GM12878 (cell line): ENCODE measurements at regions not wholly inside any gene's neighbourhood (a gene's known extent, or its start where the extent isn't known, plus 50 kb on each side); places are given as distances from the start of the nearest gene placed in this dataset.

Experiments
- ATAC-seq: fragments of 200-7000 bp; cut with Tn5 transposase; 3 replicates; pipeline ENCODE4 v1.9.1; 2020; ENCODE audit warnings: mild to moderate bottlenecking, moderate library complexity
- BruUV-seq: library from RNA; stranded (reverse); fragments of 400-500 nt; replicated peaks from 2 replicates; lab custom pipeline; 2021; lab: Mats Ljungman, UMichigan
- CTCF ChIA-PET: fragments of 300-600 bp; sonication (Branson Sonifier 250); formaldehyde crosslinking; extraction: SDS; loops from one replicate; lab custom pipeline; 2021; ENCODE audit warnings: inconsistent platforms; lab: Yijun Ruan, JAX
- POLR2A ChIA-PET: fragments of 350-600 bp; formaldehyde crosslinking; extraction: SDS; loops from one replicate; lab custom pipeline; 2021; ENCODE audit warnings: inconsistent platforms; lab: Charles Lee
- RAD21 ChIA-PET: fragments of 300-600 bp; sonication (Branson Sonifier 250); formaldehyde crosslinking; loops from one replicate; lab custom pipeline; 2023; ENCODE audit warnings: antibody characterized with exemption; ENCODE audit not compliant: unreplicated experiment; lab: Charles Lee
- SMC1A ChIA-PET: fragments of 300-600 bp; sonication (Branson Sonifier 250); formaldehyde crosslinking; loops from one replicate; lab custom pipeline; 2023; ENCODE audit not compliant: unreplicated experiment, uncharacterized antibody; lab: Charles Lee
- DNase-seq: peaks from one replicate; pipeline ENCODE4 v3.0.0-alpha.2; 2011; ENCODE audit warnings: low read depth, low spot score
- FAIRE-seq: peaks from 3 replicates; lab custom pipeline; 2011; peaks lifted over from hg19 to GRCh38; lab: Jason Lieb, UNC
- H2AFZ ChIP-seq: 2 replicates; pipeline ENCODE4 v1.6.0; 2011; ENCODE audit warnings: low read depth, low read length, control low read depth; ENCODE audit not compliant: control insufficient read depth
- H3K27ac ChIP-seq: 2 replicates; pipeline ENCODE4 v1.5.1; 2011; ENCODE audit warnings: control low read depth; ENCODE audit not compliant: control insufficient read depth, insufficient read depth
- H3K27me3 ChIP-seq, 2 experiments: replicated peaks in 1 of 2; 2 replicates each; pipeline versions ENCODE4 v1.6.0 to v1.6.1; 2011; ENCODE audit warnings: low read length in 1 of 2; ENCODE audit not compliant: control insufficient read depth in 2 of 2, insufficient read depth in 2 of 2
- H3K36me3 ChIP-seq, 2 experiments: 2 replicates each; pipeline ENCODE4 v1.5.1; 2011; ENCODE audit warnings: low read length in 1 of 2; ENCODE audit not compliant: control insufficient read depth in 2 of 2, insufficient read depth in 2 of 2
- H3K4me1 ChIP-seq: 2 replicates; pipeline ENCODE4 v1.6.1; 2011; ENCODE audit warnings: mild to moderate bottlenecking, low read length, moderate library complexity, mixed read lengths; ENCODE audit not compliant: control insufficient read depth, insufficient read depth
- H3K4me2 ChIP-seq: 2 replicates; pipeline ENCODE4 v1.6.0; 2011; ENCODE audit warnings: control low read depth; ENCODE audit not compliant: control insufficient read depth, insufficient read depth
- H3K4me3 ChIP-seq: fragments of 200-600 bp; sonication (generic); 2 replicates; pipeline ENCODE4 v1.5.1; 2016
- H3K79me2 ChIP-seq: 2 replicates; pipeline ENCODE4 v1.6.0; 2011; ENCODE audit warnings: low read length; ENCODE audit not compliant: control insufficient read depth, insufficient read depth
- H3K9ac ChIP-seq: 2 replicates; pipeline ENCODE4 v1.8.0; 2011; ENCODE audit warnings: low read length, control low read depth, mixed read lengths; ENCODE audit not compliant: control insufficient read depth, insufficient read depth
- H3K9me3 ChIP-seq: replicated peaks from 3 replicates; pipeline ENCODE4 v1.5.1; 2011; ENCODE audit warnings: mild to moderate bottlenecking, low read length; ENCODE audit not compliant: control insufficient read depth, insufficient read depth
- H4K20me1 ChIP-seq: 2 replicates; pipeline ENCODE4 v1.6.0; 2011; ENCODE audit not compliant: control insufficient read depth, insufficient read depth
- BHLHE40 ChIP-seq, 2 experiments: fragments of 450-650 bp in 1 of 2; IDR thresholded peaks; 2 replicates each; pipeline ENCODE4 v1.6.1; 2011 to 2017; ENCODE audit warnings: low read depth in 2 of 2, borderline replicate concordance in 1 of 2, improper control_type of control experiment in 1 of 2, low read length in 1 of 2, mild to moderate bottlenecking in 1 of 2
- ETV6 ChIP-seq, 2 experiments: fragments of 450-650 bp in 1 of 2; IDR thresholded peaks in 1 of 2; conservative IDR thresholded peaks in 1 of 2; 2 replicates each; pipeline ENCODE4 v1.6.1; 2014; ENCODE audit warnings: antibody characterized with exemption in 1 of 2, borderline replicate concordance in 1 of 2, low read depth in 1 of 2, mild to moderate bottlenecking in 1 of 2, moderate library complexity in 1 of 2
- FOXK2 ChIP-seq: fragments of 450-650 bp; IDR thresholded peaks from 2 replicates; pipeline ENCODE4 v1.6.1; 2017; ENCODE audit warnings: mild to moderate bottlenecking, moderate library complexity
- HDGF ChIP-seq: fragments of 450-650 bp; IDR thresholded peaks from 2 replicates; pipeline ENCODE4 v1.6.1; 2016; ENCODE audit warnings: antibody characterized with exemption
- KAT2A ChIP-seq: conservative IDR thresholded peaks from 2 replicates; pipeline ENCODE4 v1.6.1; 2011; ENCODE audit warnings: low read depth, low read length; ENCODE audit not compliant: control insufficient read depth
- MEF2B ChIP-seq: fragments of 450-650 bp; IDR thresholded peaks from 2 replicates; pipeline ENCODE4 v1.6.1; 2018; ENCODE audit warnings: mild to moderate bottlenecking, moderate library complexity; ENCODE audit not compliant: partially characterized antibody, poor library complexity, severe bottlenecking
- MLLT1 ChIP-seq: fragments of 450-650 bp; IDR thresholded peaks from 2 replicates; pipeline ENCODE4 v1.6.1; 2016; ENCODE audit warnings: mild to moderate bottlenecking
- MYC ChIP-seq: IDR thresholded peaks from 2 replicates; pipeline ENCODE4 v1.6.1; 2011; ENCODE audit warnings: mild to moderate bottlenecking, low read length, moderate library complexity, inconsistent platforms; ENCODE audit not compliant: insufficient read depth, insufficient replicate concordance, insufficient read length, severe bottlenecking
- NR2F1 ChIP-seq: fragments of 450-650 bp; conservative IDR thresholded peaks from 2 replicates; pipeline ENCODE4 v1.6.1; 2017; ENCODE audit warnings: mild to moderate bottlenecking
- PAX8 ChIP-seq: fragments of 450-650 bp; IDR thresholded peaks from 2 replicates; pipeline ENCODE4 v1.6.1; 2017; ENCODE audit warnings: mild to moderate bottlenecking, moderate library complexity
- PML ChIP-seq: IDR thresholded peaks from 2 replicates; pipeline ENCODE4 v1.6.1; 2012; ENCODE audit warnings: low read length, inconsistent platforms
- RAD21 ChIP-seq: IDR thresholded peaks from 2 replicates; pipeline ENCODE4 v1.6.1; 2011; ENCODE audit warnings: mild to moderate bottlenecking, low read depth, low read length, moderate library complexity; ENCODE audit not compliant: insufficient read depth
- RBBP5 ChIP-seq: fragments of 200-600 bp; sonication (generic); conservative IDR thresholded peaks from 2 replicates; pipeline ENCODE4 v1.6.1; 2016
- SUZ12 ChIP-seq: fragments of 200-600 bp; sonication (generic); IDR thresholded peaks from one replicate; pipeline ENCODE4 v1.6.1; 2018; ENCODE audit warnings: antibody characterized with exemption, mild to moderate bottlenecking; ENCODE audit not compliant: unreplicated experiment
- TCF3 ChIP-seq: IDR thresholded peaks from 2 replicates; pipeline ENCODE4 v1.6.1; 2012; ENCODE audit warnings: low read depth, mild to moderate bottlenecking, low read length, borderline replicate concordance; ENCODE audit not compliant: insufficient read depth
- ZNF217 ChIP-seq: fragments of 450-650 bp; IDR thresholded peaks from 2 replicates; pipeline ENCODE4 v1.6.1; 2017; ENCODE audit warnings: antibody characterized with exemption, mild to moderate bottlenecking
- ZNF384 ChIP-seq: IDR thresholded peaks from 2 replicates; pipeline ENCODE4 v1.6.1; 2012; ENCODE audit warnings: low read depth, mild to moderate bottlenecking, low read length, improper control_type of control experiment, borderline replicate concordance
- ZSCAN29 ChIP-seq: fragments of 450-650 bp; IDR thresholded peaks from 2 replicates; pipeline ENCODE4 v1.6.1; 2017; ENCODE audit warnings: mild to moderate bottlenecking, moderate library complexity
- WGBS: methylation state at CpG from one replicate; pipeline ENCODE4 v1.1.6; 2016; ENCODE audit warnings: low lambda C conversion rate; ENCODE audit not compliant: insufficient replicate concordance, insufficient coverage; ENCODE audit errors: missing lambda C conversion rate; 5-methylcytosine and 5-hydroxymethylcytosine counted together
- in situ Hi-C: fragments of 300-500 bp; cut with MboI; formaldehyde crosslinking; loops from 9 replicates; pipeline ENCODE4 v1.14.3; 2018; ENCODE audit warnings: mixed read lengths
- intact Hi-C: fragments of 100-400 bp; cut with micrococcal nuclease; formaldehyde crosslinking; loops from one replicate; pipeline ENCODE4 v1.14.2; 2022; ENCODE audit not compliant: unreplicated experiment
- TF ChIP-seq, protein P1 (sequence below), 3 experiments: IDR thresholded peaks in 2 of 3; conservative IDR thresholded peaks in 1 of 3; 2 replicates each; pipeline ENCODE4 v1.5.1; 2011; ENCODE audit warnings: low read depth in 3 of 3, low read length in 3 of 3, mild to moderate bottlenecking in 3 of 3, control low read depth in 2 of 3, moderate library complexity in 2 of 3, inconsistent platforms in 1 of 3, mixed read lengths in 1 of 3; ENCODE audit not compliant: control insufficient read depth in 2 of 3, insufficient read depth in 1 of 3; ENCODE audit errors: extremely low read depth in 1 of 3

DNA sequence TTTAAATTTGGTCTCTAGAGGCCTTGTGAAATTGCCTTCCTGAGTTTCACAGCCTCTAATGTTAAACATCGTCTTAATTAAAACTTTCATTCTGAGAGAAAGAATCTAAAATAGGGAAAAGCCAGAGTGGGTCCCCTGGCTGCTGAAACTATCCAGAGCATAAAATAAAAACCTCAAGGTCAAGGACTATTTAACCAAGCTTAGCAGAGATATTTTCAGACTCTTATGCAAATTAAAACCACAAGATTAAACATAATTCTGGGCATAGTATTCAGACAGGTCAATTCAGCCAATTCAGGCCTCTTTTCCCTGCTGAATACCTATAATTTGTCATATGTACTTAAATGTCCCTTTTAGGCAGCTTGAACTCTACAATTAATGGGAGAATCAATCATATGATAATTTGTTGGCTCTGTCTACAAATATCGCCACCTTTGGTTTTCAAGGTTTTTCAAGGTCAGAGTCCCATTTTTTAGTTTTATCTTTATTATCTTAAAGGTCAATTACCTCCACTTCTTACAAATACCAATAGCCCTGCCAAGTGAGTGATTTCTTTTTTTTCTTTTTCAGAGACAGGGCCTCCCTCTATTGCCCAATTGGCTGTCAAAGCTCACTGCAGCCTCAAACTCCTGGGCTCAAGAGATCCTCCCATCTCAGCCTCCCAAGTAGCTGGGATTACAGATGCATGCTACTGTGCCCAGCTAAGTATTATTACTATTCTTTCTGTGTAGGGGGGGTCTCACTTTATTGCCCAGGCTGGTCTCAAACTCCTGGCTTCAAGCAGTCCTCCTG, 257.1 kb downstream of the PHLDA1 start (continued):
- TF ChIP-seq RBBP5 (no peak), RAD21 (no peak), SUZ12 (no peak), ETV6 (conservative IDR thresholded peaks at IDR 0.05 in 1 of 2, IDR thresholded peaks at IDR 0.05 in 1 of 2; ENCODE audit: borderline replicate concordance in 1 of 2, low read depth in 1 of 2) (no peak), MEF2B (peak; percentile 70), KAT2A (no peak)

DNA sequence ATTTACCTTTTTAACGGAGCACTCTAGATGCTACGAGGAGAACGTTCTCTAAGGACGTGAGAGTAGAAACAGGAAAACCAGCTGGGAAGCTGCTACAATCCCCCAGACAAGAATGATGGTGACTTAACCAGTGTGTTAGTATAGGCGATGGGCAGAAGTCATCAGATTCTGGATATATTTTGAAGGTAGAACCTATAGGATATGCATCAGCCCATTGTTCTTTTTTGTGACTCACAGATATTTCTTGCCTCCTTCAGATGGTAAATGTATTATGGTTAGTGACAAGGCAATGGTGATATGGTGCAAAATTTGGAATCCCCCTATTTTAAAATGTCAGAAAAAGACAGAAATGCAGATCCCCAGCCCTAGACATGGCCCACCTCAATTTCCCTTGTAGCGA, 258.2 kb downstream of the PHLDA1 start:
- in situ Hi-C loops: no loop called here
- H3K36me3 ChIP-seq: no peaks in the 10 kb centered on the region
- H3K9me3 ChIP-seq: no peaks in the 10 kb centered on the region
- RAD21 ChIA-PET: interaction anchor here (0.5 to 1.5 kb wide), 6 partner anchors 132 to 332 kb away, joined by 3 to 5 read pairs (median 4); no protein-coding TSS in a partner anchor
- FAIRE-seq: no peak
- H3K9ac ChIP-seq: no peak overlapping the region
- CTCF ChIA-PET: interaction anchor here (1.3 to 1.5 kb wide), 4 partner anchors 35 to 246 kb away, joined by 3 to 7 read pairs (median 4); no protein-coding TSS in a partner anchor
- H3K4me2 ChIP-seq: no peak overlapping the region
- H2AFZ ChIP-seq: no peak overlapping the region
- no TSS peak for BruUV-seq
- no peak for TF ChIP-seq ZNF217
- TF ChIP-seq ZSCAN29: no peak
- TF ChIP-seq BHLHE40 (IDR thresholded peaks at IDR 0.05; ENCODE audit: borderline replicate concordance in 1 of 2, low read depth in 2 of 2, low read length in 1 of 2): no peak
- TF ChIP-seq MLLT1: no peak
- TF ChIP-seq FOXK2: no peak
- TF ChIP-seq NR2F1: no peak
- no peak for TF ChIP-seq HDGF
- TF ChIP-seq MYC: no peak
- TF ChIP-seq, protein P1, sequence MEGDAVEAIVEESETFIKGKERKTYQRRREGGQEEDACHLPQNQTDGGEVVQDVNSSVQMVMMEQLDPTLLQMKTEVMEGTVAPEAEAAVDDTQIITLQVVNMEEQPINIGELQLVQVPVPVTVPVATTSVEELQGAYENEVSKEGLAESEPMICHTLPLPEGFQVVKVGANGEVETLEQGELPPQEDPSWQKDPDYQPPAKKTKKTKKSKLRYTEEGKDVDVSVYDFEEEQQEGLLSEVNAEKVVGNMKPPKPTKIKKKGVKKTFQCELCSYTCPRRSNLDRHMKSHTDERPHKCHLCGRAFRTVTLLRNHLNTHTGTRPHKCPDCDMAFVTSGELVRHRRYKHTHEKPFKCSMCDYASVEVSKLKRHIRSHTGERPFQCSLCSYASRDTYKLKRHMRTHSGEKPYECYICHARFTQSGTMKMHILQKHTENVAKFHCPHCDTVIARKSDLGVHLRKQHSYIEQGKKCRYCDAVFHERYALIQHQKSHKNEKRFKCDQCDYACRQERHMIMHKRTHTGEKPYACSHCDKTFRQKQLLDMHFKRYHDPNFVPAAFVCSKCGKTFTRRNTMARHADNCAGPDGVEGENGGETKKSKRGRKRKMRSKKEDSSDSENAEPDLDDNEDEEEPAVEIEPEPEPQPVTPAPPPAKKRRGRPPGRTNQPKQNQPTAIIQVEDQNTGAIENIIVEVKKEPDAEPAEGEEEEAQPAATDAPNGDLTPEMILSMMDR (IDR thresholded peaks at IDR 0.05 in 2 of 3, conservative IDR thresholded peaks at IDR 0.05 in 1 of 3; ENCODE audit: control insufficient read depth in 2 of 3, extremely low read depth in 1 of 3, insufficient read depth in 1 of 3, low read depth in 3 of 3, low read length in 3 of 3): no peak
- TF ChIP-seq ZNF384: no peak
- TF ChIP-seq TCF3: no peak
- no peak for TF ChIP-seq PAX8
- no peak for TF ChIP-seq PML
- H3K4me1 ChIP-seq: peaks cover 6% of the 10 kb centered on the region; the same call in 1 of the 2 replicates
- POLR2A ChIA-PET: no interaction called here
- no peak for DNase-seq
- 90% methylated on average over 6 of the region's 6 CpGs for WGBS
- ATAC-seq: peak; percentile 17; the same call in 2 of the 3 replicates
- no peak overlapping the region for H3K27ac ChIP-seq
- H3K79me2 ChIP-seq: no peaks in the 10 kb centered on the region
- intact Hi-C loops: loop anchor here (5.0 kb wide), 1 partner anchor 259 kb away; the partner anchor contains the start of gene PHLDA1
- H4K20me1 ChIP-seq: no peaks in the 10 kb centered on the region
- no peaks in the 10 kb centered on the region for H3K27me3 ChIP-seq
- SMC1A ChIA-PET: interaction anchor here (0.5 to 2.8 kb wide), 13 partner anchors 9 to 1225 kb away, joined by 3 to 21 read pairs (median 5); partner anchors contain the start of gene PHLDA1
- no peak overlapping the region for H3K4me3 ChIP-seq
